BE2C (cell line): ENCODE measurements at regions not wholly inside any gene's neighbourhood (a gene's known extent, or its start where the extent isn't known, plus 50 kb on each side); places are given as distances from the start of the nearest gene placed in this dataset.

Source experiments
- DNase-seq: peaks from one replicate; pipeline ENCODE4 v3.0.0-alpha.2; 2020
- H3K27me3 ChIP-seq: fragments of 250-450 bp; sonication (Bioruptor Pico); 2 replicates; pipeline ENCODE4 v1.5.1; 2020; ENCODE audit warnings: mild to moderate bottlenecking
- H3K36me3 ChIP-seq: fragments of 250-450 bp; sonication (Bioruptor Pico); 2 replicates; pipeline ENCODE4 v1.5.1; 2020; ENCODE audit warnings: mild to moderate bottlenecking
- H3K4me1 ChIP-seq: fragments of 250-450 bp; sonication (Bioruptor Pico); 2 replicates; pipeline ENCODE4 v1.5.1; 2020
- H3K4me3 ChIP-seq: 2 replicates; pipeline ENCODE4 v1.5.1; 2011; ENCODE audit warnings: low read depth, low read length
- H3K9me3 ChIP-seq: fragments of 250-450 bp; sonication (Bioruptor Pico); 2 replicates; pipeline ENCODE4 v1.5.1; 2020
- CTCF ChIP-seq: IDR thresholded peaks from 2 replicates; pipeline ENCODE4 v1.5.1; 2012; ENCODE audit warnings: mild to moderate bottlenecking, low read depth, low read length

- H3K4me3 ChIP-seq: no peak overlapping the region
- H3K27me3 ChIP-seq: no peaks in the 10 kb centered on the region
- no peaks in the 10 kb centered on the region for H3K4me1 ChIP-seq
- no peaks in the 10 kb centered on the region for H3K36me3 ChIP-seq
- no peaks in the 10 kb centered on the region for H3K9me3 ChIP-seq
- no peak for TF ChIP-seq CTCF
- DNase-seq: no peak
Observed at GRCh38 chr1:59223989-59224634, 72.8 kb upstream of the FGGY start.

- H3K27me3 ChIP-seq: no peaks in the 10 kb centered on the region
- DNase-seq: no peak
Observed at GRCh38 chr1:59225594-59226316, 71.1 kb upstream of the FGGY start.

GRCh38 chr1:59229138-59229537 is 67.8 kb upstream of the FGGY start:
- DNase-seq: no peak
- TF ChIP-seq CTCF: no peak
- Histone ChIP-seq H3K4me1 (no peaks in the 10 kb centered on the region), H3K9me3 (no peaks in the 10 kb centered on the region), H3K4me3 (no peak overlapping the region), H3K27me3 (no peaks in the 10 kb centered on the region), H3K36me3 (no peaks in the 10 kb centered on the region)

More at GRCh38 chr1:59225594-59226316, 71.1 kb upstream of the FGGY start:
- no peaks in the 10 kb centered on the region for H3K4me1 ChIP-seq
- H3K36me3 ChIP-seq: no peaks in the 10 kb centered on the region
- no peak for TF ChIP-seq CTCF
- H3K4me3 ChIP-seq: no peak overlapping the region
- H3K9me3 ChIP-seq: no peaks in the 10 kb centered on the region

GRCh38 chr1:59230622-59231021 is 66.3 kb upstream of the FGGY start:
- no peak for DNase-seq
- no peaks in the 10 kb centered on the region for H3K9me3 ChIP-seq
- no peak for TF ChIP-seq CTCF

GRCh38 chr1:59232216-59232615 is 64.7 kb upstream of the FGGY start:
- no peaks in the 10 kb centered on the region for H3K27me3 ChIP-seq
- H3K4me3 ChIP-seq: no peak overlapping the region
- no peaks in the 10 kb centered on the region for H3K4me1 ChIP-seq
- no peak for TF ChIP-seq CTCF
- no peaks in the 10 kb centered on the region for H3K9me3 ChIP-seq
- DNase-seq: no peak
- no peaks in the 10 kb centered on the region for H3K36me3 ChIP-seq

More at GRCh38 chr1:59230622-59231021, 66.3 kb upstream of the FGGY start:
- H3K4me1 ChIP-seq: no peaks in the 10 kb centered on the region
- H3K4me3 ChIP-seq: no peak overlapping the region
- no peaks in the 10 kb centered on the region for H3K27me3 ChIP-seq
- H3K36me3 ChIP-seq: no peaks in the 10 kb centered on the region

- Histone ChIP-seq H3K36me3 (no peaks in the 10 kb centered on the region), H3K9me3 (no peaks in the 10 kb centered on the region), H3K4me1 (peaks cover 2% of the 10 kb centered on the region; the same call in 1 of the 2 replicates), H3K4me3 (no peak overlapping the region), H3K27me3 (no peaks in the 10 kb centered on the region)
- DNase-seq: no peak
- TF ChIP-seq CTCF: no peak
Observed at GRCh38 chr1:59233444-59233843, 63.5 kb upstream of the FGGY start.
